Limb (tissue), 2 donors: ENCODE measurements at regions not wholly inside any gene's neighbourhood (a gene's known extent, or its start where the extent isn't known, plus 50 kb on each side); places are given as distances from the start of the nearest gene placed in this dataset.

Experiments used
- DNase-seq, 2 donors: peaks; one replicate each; pipeline ENCODE4 v3.0.0-alpha.2; 2016; ENCODE audit errors: extremely low spot score in 2 of 2

DNA sequence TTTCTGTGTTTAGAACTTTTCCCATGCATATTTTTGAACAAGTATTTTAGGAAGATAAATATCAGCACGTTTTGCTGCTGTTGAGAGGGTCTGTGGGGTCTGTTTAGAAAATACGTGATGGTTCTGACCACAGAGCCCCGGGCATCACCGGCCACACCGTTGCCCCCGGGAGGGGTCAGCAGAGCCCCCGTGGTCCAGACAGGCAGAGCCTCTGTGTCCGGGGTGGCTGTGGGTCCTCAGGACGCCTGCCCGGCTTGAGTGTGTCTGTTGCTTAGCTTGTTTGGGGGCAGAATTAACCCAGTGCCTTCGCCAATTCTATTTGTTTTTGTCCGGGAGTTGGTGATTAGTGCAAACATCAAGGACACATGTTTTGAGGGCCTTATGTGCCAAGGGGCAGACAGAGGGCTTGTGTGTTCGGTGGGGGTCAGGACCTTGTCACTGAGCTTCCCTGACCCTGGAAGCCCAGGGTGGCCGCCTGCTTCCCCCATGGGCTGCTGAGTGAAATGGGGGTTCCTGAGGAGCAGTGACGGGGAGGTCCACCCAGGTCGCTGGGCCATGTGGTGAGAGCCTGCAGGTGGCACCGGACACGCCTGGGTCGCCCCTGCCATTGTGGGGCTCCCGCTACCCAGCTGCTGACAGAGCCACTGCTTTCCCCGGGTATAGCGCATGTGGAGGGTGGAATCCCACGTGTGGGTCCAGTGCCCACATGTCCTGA, 122.2 kb downstream of the SIK1 start:
- no peak for DNase-seq

DNA sequence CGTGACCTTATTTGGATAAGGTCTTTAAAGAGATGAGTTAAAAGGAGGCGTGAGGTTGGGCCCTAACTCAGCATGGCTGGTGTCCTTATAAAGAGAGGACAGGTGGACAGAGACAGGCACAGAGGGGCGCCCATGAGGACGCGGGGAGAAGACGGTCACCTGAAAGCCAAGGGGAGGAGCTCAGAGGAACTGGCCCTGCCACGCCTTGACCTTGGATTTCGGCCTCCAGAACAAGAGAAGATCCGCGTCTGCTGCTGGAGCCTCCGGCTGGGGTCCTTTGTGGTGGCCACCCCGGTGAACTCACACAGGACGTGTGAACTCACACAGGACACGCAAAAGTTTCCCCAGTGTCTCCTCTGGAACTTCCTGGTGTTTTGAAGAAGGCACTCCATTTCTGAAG, 122.7 kb downstream of the SIK1 start:
- no peak for DNase-seq

DNA sequence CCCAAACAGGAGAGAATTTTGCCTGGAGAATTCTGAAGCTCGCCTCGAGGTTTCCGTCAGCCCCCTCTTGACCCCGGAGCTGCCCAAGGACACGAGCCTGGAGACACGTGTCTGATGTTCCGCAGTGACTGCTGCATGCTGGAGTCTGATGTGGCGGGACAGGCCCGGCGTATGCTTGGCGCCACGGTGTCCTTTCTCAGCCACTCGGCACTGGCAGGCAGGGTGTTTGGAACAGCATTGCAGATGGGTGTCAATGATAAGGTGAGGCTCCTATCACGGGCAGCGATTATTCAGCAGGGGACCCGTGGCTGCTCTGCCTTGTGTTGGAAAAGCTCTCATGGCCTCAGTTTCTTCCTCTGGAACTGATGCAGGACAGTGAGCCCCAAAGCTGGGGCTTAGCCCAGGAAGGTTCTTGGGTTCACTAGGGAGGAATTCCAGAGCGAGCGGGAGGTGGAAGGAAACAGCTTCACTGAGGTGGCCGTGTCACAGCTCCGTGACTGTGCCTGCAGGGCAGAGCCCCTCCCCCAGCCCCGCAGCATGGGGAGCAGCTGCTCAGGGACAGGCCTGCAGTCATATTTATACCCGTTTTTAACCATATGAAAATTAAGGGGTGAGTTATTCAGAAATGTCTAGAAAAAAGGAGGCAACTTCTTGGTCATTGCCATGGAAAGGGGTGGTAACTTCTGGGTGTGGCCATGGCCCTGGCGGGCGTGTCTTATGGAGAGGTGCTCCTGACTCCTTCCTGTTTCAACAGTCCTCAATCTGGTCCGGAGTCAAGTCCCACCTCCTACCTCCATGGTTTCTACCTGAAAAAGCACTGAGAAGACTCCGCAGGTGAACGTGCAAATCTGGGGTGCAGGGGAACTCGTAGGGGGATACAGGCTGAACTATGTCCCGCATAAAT, 123.4 kb downstream of the SIK1 start:
- no peak for DNase-seq

DNA sequence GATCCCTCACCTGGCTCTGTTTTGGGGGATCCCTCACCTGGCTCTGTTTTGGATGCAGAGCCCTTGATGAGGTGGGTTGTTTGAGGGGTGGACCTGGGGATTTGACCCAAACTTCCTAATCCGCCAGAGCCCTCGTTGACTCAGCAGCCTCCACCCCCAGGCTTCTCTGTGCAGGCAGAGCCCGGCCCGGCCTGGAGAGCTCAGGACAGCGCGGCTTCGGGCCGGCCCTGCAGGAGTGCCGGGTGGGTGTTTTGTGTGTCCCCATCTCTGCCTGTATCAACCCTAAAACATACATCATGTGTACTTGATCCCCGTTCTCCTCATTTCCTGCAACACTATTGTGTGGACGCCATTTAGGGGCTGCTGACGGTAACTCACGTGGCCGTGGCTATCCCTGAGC, 124.2 kb downstream of the SIK1 start:
- DNase-seq: no peak

DNA sequence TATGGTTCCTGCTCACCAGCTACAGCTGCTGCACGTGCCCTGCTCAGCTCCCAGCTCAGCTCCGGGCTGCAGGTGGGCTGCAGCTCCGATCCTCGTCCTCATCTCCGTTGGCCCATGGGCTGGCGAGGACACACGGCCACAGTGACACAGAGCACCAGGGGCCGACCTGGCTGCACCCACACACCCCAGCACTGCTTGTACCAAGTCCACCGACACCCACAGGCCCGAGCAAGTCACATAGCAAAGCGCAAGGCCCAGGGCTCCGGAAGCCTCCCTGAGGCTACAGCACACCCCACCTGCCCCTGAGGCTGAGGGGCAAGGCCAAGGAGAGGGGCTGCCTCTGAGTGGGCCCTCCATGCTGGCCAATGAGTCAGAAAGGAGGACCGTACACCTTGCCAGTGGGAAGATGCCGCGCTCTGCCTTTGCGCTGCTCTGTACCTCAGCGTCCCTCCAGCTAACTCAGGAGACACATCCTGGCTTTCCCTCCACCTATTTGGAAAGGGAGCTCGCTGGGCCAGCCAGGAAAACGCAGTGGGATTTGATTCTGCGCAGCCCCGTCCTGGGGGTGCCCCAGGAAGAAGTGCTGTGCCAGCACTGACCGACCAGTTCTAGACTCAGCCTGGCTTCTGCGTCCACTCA, 124.8 kb downstream of the SIK1 start:
- DNase-seq: no peak

DNA sequence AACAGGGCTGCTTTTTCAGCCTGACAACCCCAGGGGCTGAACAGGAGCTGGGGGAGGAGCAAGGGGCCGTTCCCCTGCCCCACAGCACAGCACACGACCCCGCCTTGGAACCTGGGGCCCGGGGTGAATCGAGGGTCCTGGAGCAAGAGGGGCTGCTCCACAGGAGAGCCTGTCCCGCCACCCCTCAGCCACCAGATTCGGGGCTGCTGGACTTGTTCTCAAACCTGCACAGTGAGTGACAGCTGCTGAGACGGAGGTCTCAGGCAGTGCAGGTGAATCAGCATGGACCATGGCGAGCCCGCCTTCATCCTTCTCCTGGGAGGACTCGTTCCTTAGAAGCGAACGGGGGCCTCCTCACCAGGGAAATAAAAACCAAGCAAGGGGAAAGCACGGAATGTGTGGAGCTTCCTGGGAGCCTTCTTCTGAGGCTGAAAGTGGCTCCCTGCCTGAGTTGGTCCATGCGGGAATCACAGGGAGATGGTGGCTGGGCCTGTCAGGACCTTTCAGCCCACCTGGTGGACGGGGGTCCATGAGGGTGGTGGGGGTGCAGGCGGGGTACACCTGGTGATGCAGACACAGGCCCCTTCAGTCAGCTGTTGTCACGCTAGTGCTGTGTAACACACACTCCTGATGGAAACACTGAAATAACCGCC, 125.4 kb downstream of the SIK1 start:
- no peak for DNase-seq

DNA sequence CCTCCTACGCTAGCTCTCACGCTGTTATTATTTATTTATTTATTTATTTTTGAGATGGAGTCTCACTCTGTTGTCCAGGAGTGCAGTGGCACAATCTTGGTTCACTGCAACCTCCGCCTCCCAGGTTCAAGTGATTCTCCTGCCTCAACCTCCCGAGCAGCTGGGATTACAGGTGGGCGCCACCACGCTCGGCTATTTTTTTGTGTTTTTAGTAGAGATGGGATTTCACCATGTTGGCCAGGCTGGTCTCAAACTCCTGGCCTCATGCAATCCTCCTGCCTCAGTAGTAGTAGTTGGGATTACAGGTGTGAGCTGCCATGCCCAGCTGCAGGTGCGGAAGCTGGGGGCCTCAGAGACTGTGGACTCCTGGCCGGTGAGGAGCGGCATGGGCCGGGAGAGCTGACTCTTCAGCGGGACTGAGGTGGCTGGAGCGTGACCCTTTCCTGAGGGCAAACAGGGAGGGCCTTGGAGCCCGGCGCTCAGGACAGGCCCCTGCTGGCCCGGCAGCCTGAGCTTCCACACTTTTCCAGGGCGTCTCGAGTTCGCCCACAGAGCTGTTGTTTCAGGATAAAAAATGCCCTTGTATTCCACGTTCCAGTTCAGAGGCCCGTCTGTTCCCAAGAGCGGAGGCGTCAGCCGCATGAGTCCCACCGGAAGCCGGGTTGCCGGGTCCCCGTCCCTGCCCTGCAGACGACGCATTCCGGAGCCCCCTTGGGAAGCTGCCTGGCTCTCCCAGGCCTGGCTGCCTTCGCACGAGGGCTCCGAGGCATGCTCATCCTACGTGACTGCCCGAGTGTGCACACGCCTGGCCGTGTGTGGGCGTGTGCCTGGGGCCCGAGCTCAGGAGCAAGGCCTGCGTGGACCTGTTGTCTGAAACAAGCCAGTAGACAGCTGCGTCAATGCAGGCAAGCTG, 126.2 kb downstream of the SIK1 start:
- peak in 1 of 2 donors; percentile 60 for DNase-seq

DNA sequence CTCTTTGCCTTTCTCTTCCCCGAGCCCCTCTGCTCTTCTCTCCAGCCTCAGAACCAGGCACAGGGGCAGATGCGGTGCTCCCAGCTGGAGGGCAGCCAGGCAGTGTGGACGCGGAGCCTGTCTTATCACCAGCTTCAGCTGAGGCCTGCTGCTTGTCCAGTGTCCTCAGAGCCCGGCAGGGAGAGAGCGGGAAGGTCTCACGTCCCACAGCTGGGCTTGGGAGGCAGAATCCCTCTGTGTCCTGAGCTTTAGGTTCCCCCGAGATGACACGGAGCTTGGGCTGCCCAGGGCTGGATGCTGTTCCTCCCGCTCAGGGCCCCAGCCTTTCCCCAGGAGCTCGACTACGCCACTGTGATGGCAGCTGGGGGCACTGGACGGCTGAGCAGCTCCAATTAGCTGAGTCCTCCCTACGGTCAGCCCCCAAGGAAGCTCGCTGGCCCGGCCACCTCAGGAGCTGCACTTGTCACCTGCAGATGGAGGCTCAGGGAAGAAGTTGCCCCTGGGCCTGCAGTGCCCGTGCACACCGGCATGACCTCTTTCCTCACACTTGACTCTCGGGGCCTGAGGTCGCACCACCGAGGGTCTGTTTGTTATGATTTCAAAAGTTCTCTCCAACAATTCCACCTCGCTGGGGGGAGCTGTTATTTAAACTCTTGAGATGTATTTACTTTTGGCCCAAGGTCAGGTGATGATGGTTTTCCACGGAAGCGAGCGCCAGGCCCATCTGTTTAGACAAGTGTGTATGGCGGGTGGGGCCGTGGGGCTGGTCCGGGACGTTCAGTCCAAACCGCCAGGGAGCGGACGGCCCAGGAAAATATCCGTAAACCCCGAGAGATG, 127.3 kb downstream of the SIK1 start:
- no peak for DNase-seq

DNA sequence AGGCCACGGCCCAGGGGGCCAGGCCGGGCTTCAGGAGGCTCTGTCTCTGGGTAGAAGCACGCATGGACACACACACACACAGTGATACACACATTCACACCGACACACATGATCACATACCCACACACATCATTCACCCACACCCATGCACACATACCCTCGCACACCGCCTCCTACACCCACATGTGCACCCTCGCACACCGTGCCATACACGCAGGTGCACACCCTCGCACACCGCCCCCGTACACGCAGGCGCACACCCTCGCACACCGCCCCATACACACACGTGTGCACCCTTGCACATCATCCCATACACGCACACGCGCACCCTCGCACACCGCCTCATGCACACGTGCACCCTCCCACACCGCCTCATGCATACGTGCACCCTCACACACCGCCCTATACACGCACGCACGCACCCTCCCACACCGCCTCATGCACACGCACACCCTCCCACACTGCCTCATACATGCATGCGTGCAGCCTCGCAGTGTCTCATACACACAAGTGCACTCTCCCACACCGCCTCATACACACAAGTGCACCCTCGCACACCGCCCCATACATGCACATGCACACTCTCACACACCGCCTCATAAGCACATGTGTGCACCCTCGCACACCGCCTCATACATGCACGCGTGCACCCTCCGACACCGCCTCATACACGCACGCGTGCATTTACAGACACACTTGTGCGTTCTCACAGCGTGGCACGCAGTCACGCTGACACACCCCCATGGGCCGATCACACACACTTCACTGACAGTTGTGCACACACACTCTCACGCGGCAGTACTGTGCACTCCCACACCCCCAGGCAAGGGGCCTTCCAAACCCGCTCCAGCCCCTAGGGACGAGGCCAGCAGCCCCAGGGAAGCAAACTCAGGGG, 128.1 kb downstream of the SIK1 start:
- no peak for DNase-seq

DNA sequence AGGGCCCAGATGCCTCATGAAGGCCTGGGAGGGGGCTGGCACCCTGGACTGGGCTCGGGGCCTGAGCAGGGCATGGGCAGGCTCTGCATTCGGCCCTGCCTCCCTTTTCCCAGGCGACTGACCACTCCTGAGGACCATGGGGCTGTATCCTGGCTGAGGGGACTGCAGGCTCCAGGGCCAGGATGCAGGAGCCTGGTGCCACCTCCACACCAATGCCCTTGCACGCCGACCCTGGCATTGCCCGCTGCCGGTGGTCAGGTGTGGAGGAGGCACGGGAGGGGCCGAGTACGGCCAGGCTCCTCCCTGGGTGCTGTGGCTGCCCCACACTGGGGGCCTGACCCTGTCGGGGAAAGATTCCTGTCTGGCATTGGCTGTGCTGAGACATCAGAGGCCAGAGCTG, 128.9 kb downstream of the SIK1 start:
- no peak for DNase-seq

DNA sequence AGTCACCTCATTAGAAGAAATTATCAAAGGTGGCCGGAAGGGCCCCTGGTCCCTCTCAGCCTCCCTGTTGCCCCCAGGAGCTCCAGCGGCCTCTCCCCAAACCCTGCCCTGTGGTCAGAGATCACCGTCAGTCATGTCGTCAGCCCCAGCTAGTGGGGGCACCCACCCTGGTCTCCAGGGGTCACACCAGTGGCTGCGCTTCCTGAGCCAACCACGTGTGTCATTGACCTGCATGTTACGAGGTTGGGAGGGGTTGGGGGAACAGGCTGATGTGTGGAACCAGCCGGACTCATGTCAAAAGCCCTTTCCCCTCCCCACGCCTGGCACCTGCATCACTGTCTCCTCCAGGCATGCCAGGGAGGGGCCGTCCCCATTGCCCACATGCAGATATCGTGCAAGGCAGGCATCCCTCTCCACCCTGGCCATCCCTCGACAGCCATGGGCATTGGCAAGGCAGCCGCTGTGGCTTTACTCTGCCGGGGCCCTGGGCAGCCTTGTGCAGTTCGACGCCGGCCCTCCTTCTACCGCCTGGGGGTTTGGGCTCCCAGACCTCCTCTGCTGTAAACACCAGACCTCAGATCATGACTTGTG, 128.7 kb downstream of the CRYAA start:
- no peak for DNase-seq

DNA sequence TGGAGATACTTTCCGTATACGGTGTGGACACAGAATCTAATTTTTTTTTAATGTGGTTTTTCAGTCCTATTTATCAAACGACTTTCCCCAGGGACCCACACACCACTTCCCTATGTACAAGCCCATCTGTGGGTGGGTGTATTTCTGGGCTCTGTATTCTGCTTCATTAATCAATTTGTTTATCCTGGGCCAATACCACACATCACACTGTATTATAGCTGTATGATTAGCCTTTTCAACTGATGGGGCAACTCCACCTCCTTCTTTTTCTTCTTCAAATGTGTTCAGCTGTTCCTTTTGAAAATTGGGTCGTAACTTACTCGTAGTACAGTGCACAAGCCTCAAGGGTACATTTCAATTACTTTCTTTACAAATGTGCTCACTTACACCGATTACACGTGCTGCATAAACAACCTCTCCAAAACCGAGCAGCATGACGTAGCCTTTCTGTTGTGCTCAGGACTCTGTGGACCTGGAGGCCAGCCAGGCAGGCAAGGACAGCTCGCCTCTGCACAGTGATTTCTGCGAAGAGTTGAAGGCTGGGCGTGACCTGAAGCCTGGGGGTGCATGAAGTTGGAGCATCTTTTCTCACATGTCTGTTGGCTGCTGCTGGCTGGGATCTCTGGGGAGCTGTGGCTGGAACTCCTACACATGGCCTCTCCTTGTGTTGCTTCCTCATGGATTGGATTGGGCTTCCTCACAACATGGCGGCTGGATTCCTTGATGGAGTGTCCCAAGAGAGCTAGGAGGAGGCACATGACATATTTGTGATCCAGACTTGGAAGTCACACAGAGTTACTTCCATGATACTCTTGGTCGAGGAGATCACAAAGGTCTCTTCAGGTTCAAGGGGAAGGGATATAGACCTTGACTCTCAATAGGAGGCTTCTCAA, 126.5 kb downstream of the CRYAA start:
- DNase-seq: no peak

DNA sequence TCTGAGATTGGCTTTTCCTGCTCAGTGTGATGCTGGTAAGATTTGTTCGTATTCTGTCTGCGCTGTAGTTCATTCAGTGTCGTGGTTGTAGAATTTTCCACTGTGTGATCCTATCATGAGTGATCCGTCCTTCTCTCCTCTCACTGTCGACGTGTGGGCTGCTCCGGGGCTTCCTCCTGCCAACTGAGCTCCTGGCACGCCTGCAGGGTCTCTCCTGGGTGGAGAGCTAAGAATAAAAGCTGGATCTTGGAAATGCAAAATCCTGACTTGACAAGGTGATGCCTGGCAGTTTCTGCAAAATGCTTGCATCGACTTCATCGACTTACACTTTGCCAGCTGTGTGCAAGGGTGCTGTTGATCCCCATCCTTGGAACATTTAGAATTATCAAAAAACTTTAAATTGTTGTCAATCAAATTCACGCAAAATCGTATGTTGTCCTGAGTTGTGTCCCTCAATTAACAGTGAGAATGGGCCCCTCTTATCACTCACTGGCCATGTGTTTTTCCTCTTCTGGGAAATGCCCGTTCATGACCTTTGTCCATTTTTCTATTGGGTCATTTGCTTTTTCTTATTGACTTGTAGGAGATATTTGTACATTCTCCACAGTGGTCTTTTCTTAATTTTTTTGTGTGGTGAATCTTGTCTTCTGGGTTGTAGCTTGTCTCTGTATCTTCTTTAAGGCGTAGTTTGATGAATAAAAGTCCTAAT, 125.5 kb downstream of the CRYAA start:
- no peak for DNase-seq

DNA sequence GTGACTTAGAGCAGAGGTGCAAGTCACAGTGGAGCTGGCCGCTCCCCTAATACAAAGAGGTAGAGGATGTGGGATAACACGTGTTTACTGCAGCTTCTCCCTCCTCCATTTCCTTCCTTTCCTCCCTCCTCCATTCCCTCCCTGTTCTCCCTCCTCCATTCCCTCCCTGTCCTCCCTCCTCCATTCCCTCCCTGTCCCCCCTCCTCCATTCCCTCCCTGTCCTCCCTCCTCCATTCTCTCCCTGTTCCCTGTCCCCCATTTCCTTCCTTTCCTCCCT, 124.0 kb downstream of the CRYAA start:
- DNase-seq: no peak

DNA sequence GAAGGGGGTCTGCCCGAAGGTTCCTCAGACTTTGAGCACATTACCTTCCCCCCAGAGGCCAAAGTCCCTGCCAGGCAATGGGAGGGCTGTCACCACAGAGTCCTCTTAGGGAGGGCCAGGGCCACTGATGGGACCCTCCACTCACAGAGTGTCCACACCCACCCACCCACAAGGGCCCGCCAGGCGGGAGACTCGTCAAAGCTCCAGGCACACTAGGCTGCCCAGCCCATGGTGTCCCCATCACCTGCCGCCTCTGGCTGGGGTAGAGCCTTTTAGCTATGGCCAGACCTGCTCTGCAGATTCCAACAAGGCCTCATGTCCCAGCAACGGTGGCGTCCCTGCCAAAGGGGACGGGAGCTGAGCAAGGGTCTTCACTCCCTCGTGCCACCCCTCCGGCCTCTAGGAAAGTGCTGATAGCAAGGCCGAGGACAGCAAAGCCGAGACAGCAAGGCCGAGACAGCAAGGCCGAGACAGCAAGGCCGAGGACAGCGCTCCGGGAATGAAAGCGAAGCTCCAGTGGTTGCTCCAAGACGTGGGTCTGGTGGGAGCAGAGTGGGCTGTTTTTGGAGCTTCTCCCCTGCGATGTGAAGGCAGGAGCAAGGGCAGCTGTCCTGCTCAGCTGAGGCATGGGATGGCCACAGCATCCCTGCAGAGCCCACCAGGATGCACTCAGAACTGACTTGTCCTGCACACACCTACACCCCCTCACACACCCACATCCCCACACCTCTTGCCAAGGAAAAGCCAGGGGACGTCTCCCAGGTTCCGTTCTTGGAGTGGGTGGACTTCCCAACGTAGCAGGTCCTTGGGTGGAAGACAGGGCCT, 123.4 kb downstream of the CRYAA start:
- no peak for DNase-seq

DNA sequence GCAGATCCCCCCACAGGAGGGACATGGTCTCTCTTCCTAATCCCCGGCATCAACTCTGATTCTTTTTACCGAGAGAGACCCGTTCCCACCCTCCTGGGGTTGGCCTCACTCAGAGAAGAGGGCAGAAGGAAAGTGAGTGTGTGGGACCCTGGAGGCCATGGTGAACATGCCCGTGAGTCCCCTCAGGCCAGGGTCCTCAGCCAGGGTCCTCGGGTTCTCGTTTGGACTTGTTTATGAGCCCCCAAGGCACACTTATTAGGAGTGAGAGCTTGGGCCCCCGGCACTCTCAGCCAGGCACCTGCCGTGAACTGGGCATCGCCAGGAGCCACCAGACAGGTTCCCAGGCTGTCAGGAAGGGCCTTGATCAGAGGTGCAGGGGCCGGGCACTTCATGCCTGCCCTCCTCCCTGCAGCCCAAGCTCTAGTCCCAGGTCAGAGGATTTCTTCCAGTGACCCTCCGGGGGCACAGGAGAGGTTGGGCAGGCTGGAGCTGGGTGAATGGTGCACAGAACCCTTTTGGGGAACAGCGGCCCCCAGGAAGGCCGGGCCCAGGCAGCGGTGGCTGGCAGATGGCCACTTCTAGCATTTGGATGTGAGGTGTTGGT, 122.6 kb downstream of the CRYAA start:
- DNase-seq: no peak
